ENCODE measurements at regions not wholly inside any gene's neighbourhood (a gene's known extent, or its start where the extent isn't known, plus 50 kb on each side); places are given as distances from the start of the nearest gene placed in this dataset.

DNA sequence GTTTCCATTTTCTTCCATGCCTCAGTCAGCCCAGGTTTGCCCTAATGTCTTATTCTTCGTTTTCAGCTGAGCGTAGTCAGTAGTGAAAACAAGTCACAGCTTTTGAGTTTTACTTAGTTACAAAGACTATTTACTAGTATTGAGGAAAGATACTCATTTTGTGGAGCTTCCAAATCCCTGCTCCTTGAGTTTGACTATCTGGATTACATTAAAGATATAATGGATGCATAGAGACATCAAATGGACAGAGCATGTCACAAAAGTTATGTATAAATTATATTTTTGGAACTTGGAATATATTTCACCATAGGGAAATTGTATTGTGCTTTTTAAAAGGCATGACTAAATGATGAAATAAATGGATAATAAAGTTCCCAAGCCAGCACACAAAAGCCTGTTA is 54.6 kb upstream of the AKAP13 start:
- Mint-ChIP-seq H3K27ac (no peak overlapping the region), H3K4me3 (no peak overlapping the region), H3K4me1 (peaks cover 16% of the 10 kb centered on the region), H3K36me3 (ENCODE audit: low read depth) (no peaks in the 10 kb centered on the region), H3K9me3 (no peaks in the 10 kb centered on the region), H3K27me3 (ENCODE audit: insufficient read depth, low read depth, poor library complexity) (no peaks in the 10 kb centered on the region)
- Histone ChIP-seq H3K27ac (ENCODE audit: low read depth) (no peak overlapping the region), H3K4me2 (no peak overlapping the region), H2AFZ (no peak overlapping the region), H3K4me3 (no peak overlapping the region), H3F3A (replicated peaks; ENCODE audit: low read depth) (no peaks in the 10 kb centered on the region), H3K4me1 (ENCODE audit: insufficient read depth) (peaks cover 11% of the 10 kb centered on the region; the same call in 1 of the 2 replicates), H3K27me3 (ENCODE audit: insufficient read depth) (no peaks in the 10 kb centered on the region), H3K36me3 (ENCODE audit: insufficient read depth) (no peaks in the 10 kb centered on the region), H3K9me2 (ENCODE audit: insufficient read depth) (no peaks in the 10 kb centered on the region), H3K79me2 (replicated peaks; ENCODE audit: insufficient read depth) (no peaks in the 10 kb centered on the region), H4K20me1 (replicated peaks; ENCODE audit: insufficient read depth) (no peaks in the 10 kb centered on the region)
- TF ChIP-seq ZNF114 (CRISPR knock-in tag; IDR thresholded peaks at IDR 0.05) (no peak), EZH2 (IDR thresholded peaks at IDR 0.05; ENCODE audit: low read depth, unreplicated experiment) (no peak), NANOG (IDR thresholded peaks at IDR 0.05; ENCODE audit: borderline replicate concordance) (no peak), EZH2phosphoT487 (IDR thresholded peaks at IDR 0.05; ENCODE audit: unreplicated experiment) (no peak), CREB1 (CRISPR knock-in tag; IDR thresholded peaks at IDR 0.05; ENCODE audit: low read depth) (no peak), JUNB (IDR thresholded peaks at IDR 0.05; ENCODE audit: unreplicated experiment) (no peak), STAT1 (IDR thresholded peaks at IDR 0.05; ENCODE audit: unreplicated experiment) (no peak), POLR2AphosphoS5 (IDR thresholded peaks at IDR 0.05; ENCODE audit: low read depth) (no peak), ZNF331 (CRISPR knock-in tag; IDR thresholded peaks at IDR 0.05; ENCODE audit: low read depth) (no peak)
- TF ChIP-seq, protein P1, sequence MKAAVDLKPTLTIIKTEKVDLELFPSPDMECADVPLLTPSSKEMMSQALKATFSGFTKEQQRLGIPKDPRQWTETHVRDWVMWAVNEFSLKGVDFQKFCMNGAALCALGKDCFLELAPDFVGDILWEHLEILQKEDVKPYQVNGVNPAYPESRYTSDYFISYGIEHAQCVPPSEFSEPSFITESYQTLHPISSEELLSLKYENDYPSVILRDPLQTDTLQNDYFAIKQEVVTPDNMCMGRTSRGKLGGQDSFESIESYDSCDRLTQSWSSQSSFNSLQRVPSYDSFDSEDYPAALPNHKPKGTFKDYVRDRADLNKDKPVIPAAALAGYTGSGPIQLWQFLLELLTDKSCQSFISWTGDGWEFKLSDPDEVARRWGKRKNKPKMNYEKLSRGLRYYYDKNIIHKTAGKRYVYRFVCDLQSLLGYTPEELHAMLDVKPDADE (IDR thresholded peaks at IDR 0.05) = no peak
- TF ChIP-seq, protein P2, sequence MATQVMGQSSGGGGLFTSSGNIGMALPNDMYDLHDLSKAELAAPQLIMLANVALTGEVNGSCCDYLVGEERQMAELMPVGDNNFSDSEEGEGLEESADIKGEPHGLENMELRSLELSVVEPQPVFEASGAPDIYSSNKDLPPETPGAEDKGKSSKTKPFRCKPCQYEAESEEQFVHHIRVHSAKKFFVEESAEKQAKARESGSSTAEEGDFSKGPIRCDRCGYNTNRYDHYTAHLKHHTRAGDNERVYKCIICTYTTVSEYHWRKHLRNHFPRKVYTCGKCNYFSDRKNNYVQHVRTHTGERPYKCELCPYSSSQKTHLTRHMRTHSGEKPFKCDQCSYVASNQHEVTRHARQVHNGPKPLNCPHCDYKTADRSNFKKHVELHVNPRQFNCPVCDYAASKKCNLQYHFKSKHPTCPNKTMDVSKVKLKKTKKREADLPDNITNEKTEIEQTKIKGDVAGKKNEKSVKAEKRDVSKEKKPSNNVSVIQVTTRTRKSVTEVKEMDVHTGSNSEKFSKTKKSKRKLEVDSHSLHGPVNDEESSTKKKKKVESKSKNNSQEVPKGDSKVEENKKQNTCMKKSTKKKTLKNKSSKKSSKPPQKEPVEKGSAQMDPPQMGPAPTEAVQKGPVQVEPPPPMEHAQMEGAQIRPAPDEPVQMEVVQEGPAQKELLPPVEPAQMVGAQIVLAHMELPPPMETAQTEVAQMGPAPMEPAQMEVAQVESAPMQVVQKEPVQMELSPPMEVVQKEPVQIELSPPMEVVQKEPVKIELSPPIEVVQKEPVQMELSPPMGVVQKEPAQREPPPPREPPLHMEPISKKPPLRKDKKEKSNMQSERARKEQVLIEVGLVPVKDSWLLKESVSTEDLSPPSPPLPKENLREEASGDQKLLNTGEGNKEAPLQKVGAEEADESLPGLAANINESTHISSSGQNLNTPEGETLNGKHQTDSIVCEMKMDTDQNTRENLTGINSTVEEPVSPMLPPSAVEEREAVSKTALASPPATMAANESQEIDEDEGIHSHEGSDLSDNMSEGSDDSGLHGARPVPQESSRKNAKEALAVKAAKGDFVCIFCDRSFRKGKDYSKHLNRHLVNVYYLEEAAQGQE (IDR thresholded peaks at IDR 0.05; ENCODE audit: unreplicated experiment) = no peak
- TF ChIP-seq, protein P3, sequence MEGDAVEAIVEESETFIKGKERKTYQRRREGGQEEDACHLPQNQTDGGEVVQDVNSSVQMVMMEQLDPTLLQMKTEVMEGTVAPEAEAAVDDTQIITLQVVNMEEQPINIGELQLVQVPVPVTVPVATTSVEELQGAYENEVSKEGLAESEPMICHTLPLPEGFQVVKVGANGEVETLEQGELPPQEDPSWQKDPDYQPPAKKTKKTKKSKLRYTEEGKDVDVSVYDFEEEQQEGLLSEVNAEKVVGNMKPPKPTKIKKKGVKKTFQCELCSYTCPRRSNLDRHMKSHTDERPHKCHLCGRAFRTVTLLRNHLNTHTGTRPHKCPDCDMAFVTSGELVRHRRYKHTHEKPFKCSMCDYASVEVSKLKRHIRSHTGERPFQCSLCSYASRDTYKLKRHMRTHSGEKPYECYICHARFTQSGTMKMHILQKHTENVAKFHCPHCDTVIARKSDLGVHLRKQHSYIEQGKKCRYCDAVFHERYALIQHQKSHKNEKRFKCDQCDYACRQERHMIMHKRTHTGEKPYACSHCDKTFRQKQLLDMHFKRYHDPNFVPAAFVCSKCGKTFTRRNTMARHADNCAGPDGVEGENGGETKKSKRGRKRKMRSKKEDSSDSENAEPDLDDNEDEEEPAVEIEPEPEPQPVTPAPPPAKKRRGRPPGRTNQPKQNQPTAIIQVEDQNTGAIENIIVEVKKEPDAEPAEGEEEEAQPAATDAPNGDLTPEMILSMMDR (conservative IDR thresholded peaks at IDR 0.05; ENCODE audit: low read depth in 2 of 2) = no peak
- TF ChIP-seq, protein P4, sequence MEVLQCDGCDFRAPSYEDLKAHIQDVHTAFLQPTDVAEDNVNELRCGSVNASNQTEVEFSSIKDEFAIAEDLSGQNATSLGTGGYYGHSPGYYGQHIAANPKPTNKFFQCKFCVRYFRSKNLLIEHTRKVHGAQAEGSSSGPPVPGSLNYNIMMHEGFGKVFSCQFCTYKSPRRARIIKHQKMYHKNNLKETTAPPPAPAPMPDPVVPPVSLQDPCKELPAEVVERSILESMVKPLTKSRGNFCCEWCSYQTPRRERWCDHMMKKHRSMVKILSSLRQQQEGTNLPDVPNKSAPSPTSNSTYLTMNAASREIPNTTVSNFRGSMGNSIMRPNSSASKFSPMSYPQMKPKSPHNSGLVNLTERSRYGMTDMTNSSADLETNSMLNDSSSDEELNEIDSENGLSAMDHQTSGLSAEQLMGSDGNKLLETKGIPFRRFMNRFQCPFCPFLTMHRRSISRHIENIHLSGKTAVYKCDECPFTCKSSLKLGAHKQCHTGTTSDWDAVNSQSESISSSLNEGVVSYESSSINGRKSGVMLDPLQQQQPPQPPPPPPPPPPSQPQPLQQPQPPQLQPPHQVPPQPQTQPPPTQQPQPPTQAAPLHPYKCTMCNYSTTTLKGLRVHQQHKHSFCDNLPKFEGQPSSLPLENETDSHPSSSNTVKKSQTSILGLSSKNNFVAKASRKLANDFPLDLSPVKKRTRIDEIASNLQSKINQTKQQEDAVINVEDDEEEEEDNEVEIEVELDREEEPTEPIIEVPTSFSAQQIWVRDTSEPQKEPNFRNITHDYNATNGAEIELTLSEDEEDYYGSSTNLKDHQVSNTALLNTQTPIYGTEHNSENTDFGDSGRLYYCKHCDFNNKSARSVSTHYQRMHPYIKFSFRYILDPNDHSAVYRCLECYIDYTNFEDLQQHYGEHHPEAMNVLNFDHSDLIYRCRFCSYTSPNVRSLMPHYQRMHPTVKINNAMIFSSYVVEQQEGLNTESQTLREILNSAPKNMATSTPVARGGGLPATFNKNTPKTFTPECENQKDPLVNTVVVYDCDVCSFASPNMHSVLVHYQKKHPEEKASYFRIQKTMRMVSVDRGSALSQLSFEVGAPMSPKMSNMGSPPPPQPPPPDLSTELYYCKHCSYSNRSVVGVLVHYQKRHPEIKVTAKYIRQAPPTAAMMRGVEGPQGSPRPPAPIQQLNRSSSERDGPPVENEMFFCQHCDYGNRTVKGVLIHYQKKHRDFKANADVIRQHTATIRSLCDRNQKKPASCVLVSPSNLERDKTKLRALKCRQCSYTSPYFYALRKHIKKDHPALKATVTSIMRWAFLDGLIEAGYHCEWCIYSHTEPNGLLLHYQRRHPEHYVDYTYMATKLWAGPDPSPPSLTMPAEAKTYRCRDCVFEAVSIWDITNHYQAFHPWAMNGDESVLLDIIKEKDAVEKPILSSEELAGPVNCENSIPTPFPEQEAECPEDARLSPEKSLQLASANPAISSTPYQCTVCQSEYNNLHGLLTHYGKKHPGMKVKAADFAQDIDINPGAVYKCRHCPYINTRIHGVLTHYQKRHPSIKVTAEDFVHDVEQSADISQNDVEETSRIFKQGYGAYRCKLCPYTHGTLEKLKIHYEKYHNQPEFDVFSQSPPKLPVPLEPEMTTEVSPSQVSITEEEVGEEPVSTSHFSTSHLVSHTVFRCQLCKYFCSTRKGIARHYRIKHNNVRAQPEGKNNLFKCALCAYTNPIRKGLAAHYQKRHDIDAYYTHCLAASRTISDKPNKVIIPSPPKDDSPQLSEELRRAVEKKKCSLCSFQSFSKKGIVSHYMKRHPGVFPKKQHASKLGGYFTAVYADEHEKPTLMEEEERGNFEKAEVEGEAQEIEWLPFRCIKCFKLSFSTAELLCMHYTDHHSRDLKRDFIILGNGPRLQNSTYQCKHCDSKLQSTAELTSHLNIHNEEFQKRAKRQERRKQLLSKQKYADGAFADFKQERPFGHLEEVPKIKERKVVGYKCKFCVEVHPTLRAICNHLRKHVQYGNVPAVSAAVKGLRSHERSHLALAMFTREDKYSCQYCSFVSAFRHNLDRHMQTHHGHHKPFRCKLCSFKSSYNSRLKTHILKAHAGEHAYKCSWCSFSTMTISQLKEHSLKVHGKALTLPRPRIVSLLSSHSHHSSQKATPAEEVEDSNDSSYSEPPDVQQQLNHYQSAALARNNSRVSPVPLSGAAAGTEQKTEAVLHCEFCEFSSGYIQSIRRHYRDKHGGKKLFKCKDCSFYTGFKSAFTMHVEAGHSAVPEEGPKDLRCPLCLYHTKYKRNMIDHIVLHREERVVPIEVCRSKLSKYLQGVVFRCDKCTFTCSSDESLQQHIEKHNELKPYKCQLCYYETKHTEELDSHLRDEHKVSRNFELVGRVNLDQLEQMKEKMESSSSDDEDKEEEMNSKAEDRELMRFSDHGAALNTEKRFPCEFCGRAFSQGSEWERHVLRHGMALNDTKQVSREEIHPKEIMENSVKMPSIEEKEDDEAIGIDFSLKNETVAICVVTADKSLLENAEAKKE (CRISPR knock-in tag; IDR thresholded peaks at IDR 0.05) = no peak
- DNase-seq (ENCODE audit: low spot score) = no peak
- no peak for ATAC-seq
